ENCODE measurements at regions not wholly inside any gene's neighbourhood (a gene's known extent, or its start where the extent isn't known, plus 50 kb on each side); places are given as distances from the start of the nearest gene placed in this dataset.

DNA sequence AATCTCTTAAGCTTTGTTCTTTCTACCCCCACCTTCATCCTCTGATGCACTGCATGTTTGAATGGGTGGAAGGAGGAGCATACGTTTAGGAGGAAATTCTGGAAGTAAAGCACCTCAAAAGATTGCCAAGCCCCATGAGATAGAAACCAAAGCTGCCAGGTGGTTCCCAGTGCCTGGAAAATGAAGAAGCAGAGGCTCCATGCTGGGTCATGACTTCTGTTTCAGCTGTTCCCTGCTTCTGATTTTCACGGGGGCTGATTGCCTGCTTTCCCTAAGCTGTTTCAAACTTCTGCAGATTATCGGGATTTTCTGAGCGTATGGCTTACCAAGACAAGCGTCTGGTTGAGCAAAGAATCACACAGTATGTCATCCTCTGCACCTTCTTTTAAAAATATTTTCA lies 87.5 kb upstream of the SYNDIG1 start:
- no peak for TF ChIP-seq POLR2A (IDR thresholded peaks at IDR 0.05)
- TF ChIP-seq, protein P1, sequence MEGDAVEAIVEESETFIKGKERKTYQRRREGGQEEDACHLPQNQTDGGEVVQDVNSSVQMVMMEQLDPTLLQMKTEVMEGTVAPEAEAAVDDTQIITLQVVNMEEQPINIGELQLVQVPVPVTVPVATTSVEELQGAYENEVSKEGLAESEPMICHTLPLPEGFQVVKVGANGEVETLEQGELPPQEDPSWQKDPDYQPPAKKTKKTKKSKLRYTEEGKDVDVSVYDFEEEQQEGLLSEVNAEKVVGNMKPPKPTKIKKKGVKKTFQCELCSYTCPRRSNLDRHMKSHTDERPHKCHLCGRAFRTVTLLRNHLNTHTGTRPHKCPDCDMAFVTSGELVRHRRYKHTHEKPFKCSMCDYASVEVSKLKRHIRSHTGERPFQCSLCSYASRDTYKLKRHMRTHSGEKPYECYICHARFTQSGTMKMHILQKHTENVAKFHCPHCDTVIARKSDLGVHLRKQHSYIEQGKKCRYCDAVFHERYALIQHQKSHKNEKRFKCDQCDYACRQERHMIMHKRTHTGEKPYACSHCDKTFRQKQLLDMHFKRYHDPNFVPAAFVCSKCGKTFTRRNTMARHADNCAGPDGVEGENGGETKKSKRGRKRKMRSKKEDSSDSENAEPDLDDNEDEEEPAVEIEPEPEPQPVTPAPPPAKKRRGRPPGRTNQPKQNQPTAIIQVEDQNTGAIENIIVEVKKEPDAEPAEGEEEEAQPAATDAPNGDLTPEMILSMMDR (IDR thresholded peaks at IDR 0.05) = no peak
- no peak for TF ChIP-seq EP300 (IDR thresholded peaks at IDR 0.05)
- no peak overlapping the region for H3K27ac ChIP-seq
- WGBS, 2 donors = 76 to 78% methylated on average over 5 of the region's 5 CpGs

DNA sequence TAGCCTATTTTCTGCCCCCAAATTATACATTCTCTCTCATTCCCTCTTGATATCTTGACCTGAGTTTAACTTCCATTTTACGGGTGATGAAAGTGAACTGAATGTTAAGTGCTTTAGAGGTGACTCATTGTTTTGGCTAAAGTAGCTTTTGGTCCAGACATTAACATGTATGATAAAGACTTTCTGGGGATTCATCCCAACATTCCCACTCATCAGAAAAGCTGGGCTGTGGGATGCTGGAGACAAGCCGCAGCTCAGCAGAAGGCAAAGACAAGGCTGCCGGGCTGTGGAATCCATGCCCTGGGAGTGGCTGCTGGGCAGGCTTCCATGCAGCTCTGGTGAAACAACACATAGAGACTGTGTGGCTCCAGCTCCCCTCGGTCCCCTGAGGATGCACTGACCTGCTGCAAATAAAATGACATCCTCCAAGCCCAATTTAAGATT lies 89.9 kb upstream of the SYNDIG1 start:
- no peak overlapping the region for H3K27ac ChIP-seq
- no peaks in the 10 kb centered on the region for H3K36me3 ChIP-seq
- TF ChIP-seq, protein P1 (IDR thresholded peaks at IDR 0.05) = no peak
- TF ChIP-seq EP300 (IDR thresholded peaks at IDR 0.05) (no peak), POLR2A (IDR thresholded peaks at IDR 0.05) (no peak)
- DNase-seq (ENCODE audit: low spot score in 2 of 2) = no peak
- no peak overlapping the region for H3K4me3 ChIP-seq
- H3K4me1 ChIP-seq = peaks cover 0 to 8% (median 0%) of the 10 kb centered on the region in 4 donors
- H3K27me3 ChIP-seq = no peaks in the 10 kb centered on the region
- no peaks in the 10 kb centered on the region for H3K9me3 ChIP-seq
- 31 to 40% methylated on average over 4 of the region's 4 CpGs for WGBS, 2 donors

More for the DNA sequence above, 87.5 kb upstream of the SYNDIG1 start:
- Histone ChIP-seq H3K36me3 (no peaks in the 10 kb centered on the region), H3K4me1 (peaks cover 0 to 5% (median 0%) of the 10 kb centered on the region in 4 donors), H3K4me3 (no peak overlapping the region), H3K9me3 (no peaks in the 10 kb centered on the region), H3K27me3 (no peaks in the 10 kb centered on the region)
- DNase-seq (ENCODE audit: low spot score in 2 of 2) = no peak

- no peaks in the 10 kb centered on the region for H3K36me3 ChIP-seq
- H3K4me3 ChIP-seq = no peak overlapping the region
- no peak for DNase-seq (ENCODE audit: low spot score in 2 of 2)
- no peak overlapping the region for H3K27ac ChIP-seq
- no peaks in the 10 kb centered on the region for H3K27me3 ChIP-seq
- no peaks in the 10 kb centered on the region for H3K9me3 ChIP-seq
- TF ChIP-seq POLR2A (IDR thresholded peaks at IDR 0.05) = no peak
- TF ChIP-seq EP300 (IDR thresholded peaks at IDR 0.05) = no peak
- TF ChIP-seq, protein P1 (IDR thresholded peaks at IDR 0.05) = no peak
- 52 to 63% methylated on average over 6 of the region's 6 CpGs for WGBS, 2 donors
- H3K4me1 ChIP-seq = peaks cover 0 to 8% (median 0%) of the 10 kb centered on the region in 4 donors
These were observed 90.6 kb upstream of the SYNDIG1 start for GRCh38 chr20:24378661-24379483.

DNA sequence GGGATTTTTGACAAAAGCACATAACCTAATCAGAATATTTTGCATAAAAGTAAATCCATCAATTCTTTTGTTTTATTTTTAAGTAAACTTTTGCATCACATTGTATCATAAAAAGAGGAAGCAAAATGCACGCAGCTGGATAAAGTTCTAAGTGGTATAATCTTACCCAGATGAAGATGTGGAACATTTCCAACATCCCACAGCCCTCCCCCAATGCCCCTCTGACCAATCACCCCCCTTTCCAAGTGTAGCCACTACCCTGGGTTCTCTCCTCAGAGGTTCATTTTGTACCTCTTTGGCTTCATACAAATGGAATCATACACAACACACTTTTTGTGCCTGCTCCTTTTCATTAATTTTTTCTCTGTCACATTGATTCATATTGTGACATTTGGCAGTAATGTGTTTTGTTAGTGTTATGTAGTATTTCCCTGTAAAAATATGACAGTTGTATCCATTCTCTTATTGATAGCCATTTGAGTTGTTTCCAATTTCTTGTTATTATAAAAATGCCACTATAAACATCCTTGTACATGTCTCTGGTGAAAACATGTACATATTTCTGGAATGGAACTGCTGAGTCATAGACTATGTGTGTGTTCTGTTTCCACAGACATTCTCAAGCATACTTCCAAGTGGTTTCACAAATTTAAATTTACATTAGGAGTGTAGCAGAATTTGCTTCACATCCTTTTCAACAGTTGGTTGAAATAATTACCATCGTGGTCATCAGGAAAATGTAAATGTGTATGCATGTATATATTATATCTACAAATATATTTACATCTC lies 92.9 kb upstream of the SYNDIG1 start:
- H3K27ac ChIP-seq = no peak overlapping the region
- WGBS, 2 donors = 36 to 45% methylated on average over 2 of the region's 2 CpGs

More for the DNA sequence above, 92.9 kb upstream of the SYNDIG1 start:
- Histone ChIP-seq H3K9me3 (no peaks in the 10 kb centered on the region), H3K4me1 (peaks cover 0 to 8% (median 0%) of the 10 kb centered on the region in 4 donors), H3K27me3 (no peaks in the 10 kb centered on the region), H3K36me3 (no peaks in the 10 kb centered on the region), H3K4me3 (no peak overlapping the region)
- no peak for DNase-seq (ENCODE audit: low spot score in 2 of 2)
- no peak for TF ChIP-seq POLR2A (IDR thresholded peaks at IDR 0.05)
- no peak for TF ChIP-seq EP300 (IDR thresholded peaks at IDR 0.05)
- TF ChIP-seq, protein P1 (IDR thresholded peaks at IDR 0.05) = no peak

All from tibial nerve (tissue), 4 donors.